Thyroid gland (tissue), 4 donors: ENCODE measurements at regions not wholly inside any gene's neighbourhood (a gene's known extent, or its start where the extent isn't known, plus 50 kb on each side); places are given as distances from the start of the nearest gene placed in this dataset.

Experiments used
- POLR2A ChIP-seq, 2 donors: fragments of 450-650 bp; IDR thresholded peaks; one replicate each; pipeline ENCODE4 v1.6.1; 2017; ENCODE audit warnings: antibody characterized with exemption in 2 of 2, mild to moderate bottlenecking in 2 of 2, moderate library complexity in 1 of 2
- TF ChIP-seq, protein P1 (sequence below), 6 experiments: fragments of 200-600 bp in 3 of 6; fragments of 450-650 bp in 3 of 6; sonication (generic) in 3 of 6; IDR thresholded peaks; one replicate each; pipeline ENCODE4 v1.5.1; 2016 to 2019; ENCODE audit warnings: antibody characterized with exemption in 6 of 6, mild to moderate bottlenecking in 2 of 6, inconsistent platforms in 1 of 6, moderate library complexity in 1 of 6

DNA sequence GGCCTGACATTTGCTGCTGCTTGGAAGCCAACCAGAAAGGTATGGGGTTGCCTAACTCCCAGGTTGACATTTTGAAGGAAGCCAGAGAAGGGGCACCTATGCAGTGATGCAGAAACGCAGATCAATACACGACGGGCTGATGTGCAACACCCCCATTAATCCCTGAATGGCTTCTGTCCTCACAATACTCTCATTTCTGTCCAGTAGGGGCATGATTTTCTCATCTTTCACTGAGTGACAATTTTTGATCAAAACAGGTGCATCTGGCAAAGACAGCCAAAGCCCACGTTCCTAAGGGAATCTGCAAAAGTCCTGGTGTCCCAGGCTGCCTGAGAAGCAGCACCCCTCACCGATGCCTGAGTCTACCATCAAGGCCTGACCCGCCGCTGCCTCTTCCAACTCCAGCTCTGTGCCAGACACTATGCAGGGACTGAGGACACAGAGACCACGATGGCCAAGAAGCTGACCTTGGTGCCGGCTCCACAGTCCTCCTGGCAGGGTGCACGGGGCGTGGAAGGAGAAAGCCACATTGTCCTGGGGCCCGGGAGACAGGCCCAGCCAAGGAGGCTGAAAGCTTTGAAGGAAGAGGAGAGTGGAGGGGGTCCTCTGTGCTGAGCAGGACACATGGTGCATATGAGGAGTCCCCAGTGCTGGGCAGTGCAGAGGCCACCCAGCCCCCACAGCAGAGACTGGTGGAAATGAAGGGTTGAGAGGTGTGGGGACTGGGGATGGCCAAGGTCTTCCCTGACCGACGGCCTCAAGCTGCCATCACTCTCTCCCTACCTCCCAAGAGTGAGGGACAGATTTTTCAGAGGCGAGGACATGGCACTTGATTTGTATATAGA lies 159.6 kb downstream of the NUP210 start:
- TF ChIP-seq, protein P1, sequence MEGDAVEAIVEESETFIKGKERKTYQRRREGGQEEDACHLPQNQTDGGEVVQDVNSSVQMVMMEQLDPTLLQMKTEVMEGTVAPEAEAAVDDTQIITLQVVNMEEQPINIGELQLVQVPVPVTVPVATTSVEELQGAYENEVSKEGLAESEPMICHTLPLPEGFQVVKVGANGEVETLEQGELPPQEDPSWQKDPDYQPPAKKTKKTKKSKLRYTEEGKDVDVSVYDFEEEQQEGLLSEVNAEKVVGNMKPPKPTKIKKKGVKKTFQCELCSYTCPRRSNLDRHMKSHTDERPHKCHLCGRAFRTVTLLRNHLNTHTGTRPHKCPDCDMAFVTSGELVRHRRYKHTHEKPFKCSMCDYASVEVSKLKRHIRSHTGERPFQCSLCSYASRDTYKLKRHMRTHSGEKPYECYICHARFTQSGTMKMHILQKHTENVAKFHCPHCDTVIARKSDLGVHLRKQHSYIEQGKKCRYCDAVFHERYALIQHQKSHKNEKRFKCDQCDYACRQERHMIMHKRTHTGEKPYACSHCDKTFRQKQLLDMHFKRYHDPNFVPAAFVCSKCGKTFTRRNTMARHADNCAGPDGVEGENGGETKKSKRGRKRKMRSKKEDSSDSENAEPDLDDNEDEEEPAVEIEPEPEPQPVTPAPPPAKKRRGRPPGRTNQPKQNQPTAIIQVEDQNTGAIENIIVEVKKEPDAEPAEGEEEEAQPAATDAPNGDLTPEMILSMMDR (IDR thresholded peaks at IDR 0.05): no peak
- TF ChIP-seq POLR2A (IDR thresholded peaks at IDR 0.05): no peak
